H1 (cell line): ENCODE measurements at regions not wholly inside any gene's neighbourhood (a gene's known extent, or its start where the extent isn't known, plus 50 kb on each side); places are given as distances from the start of the nearest gene placed in this dataset.

Experiments used
- CTCF ChIA-PET: fragments of 300-600 bp; sonication (Branson Sonifier 250); formaldehyde crosslinking; loops from one replicate; lab custom pipeline; 2021; ENCODE audit not compliant: partially characterized antibody; lab: Charles Lee
- POLR2A ChIA-PET: fragments of 300-600 bp; sonication (Branson Sonifier 250); formaldehyde crosslinking; loops from one replicate; lab custom pipeline; 2021; ENCODE audit warnings: inconsistent platforms; ENCODE audit not compliant: partially characterized antibody; lab: Charles Lee
- DNase-seq, 2 experiments: peaks; one replicate each; pipeline versions ENCODE4 v3.0.0 to v3.0.0-alpha.2; 2010 to 2022; ENCODE audit warnings: low spot score in 2 of 2, low read depth in 1 of 2, mixed read lengths in 1 of 2
- FAIRE-seq: peaks from 2 replicates; lab custom pipeline; 2011; peaks lifted over from hg19 to GRCh38; lab: Jason Lieb, UNC
- H2AFZ ChIP-seq: 2 replicates; pipeline ENCODE4 v1.8.1; 2012; ENCODE audit warnings: low read length, inconsistent platforms
- H2AK5ac ChIP-seq: 2 replicates; pipeline ENCODE4 v1.6.1; 2013; ENCODE audit warnings: low read depth, low read length
- H2BK120ac ChIP-seq: replicated peaks from 2 replicates; pipeline ENCODE3; 2013; ENCODE audit warnings: low read depth, low read length, inconsistent platforms
- H2BK12ac ChIP-seq: 2 replicates; pipeline ENCODE4 v1.6.1; 2013; ENCODE audit warnings: low read depth, low read length
- H2BK15ac ChIP-seq: 2 replicates; pipeline ENCODE4 v1.6.1; 2013; ENCODE audit warnings: low read length
- H2BK20ac ChIP-seq: 2 replicates; pipeline ENCODE4 v1.6.1; 2013; ENCODE audit warnings: low read length
- H2BK5ac ChIP-seq: 2 replicates; pipeline ENCODE4 v1.6.1; 2013; ENCODE audit warnings: low read depth, low read length
- H3K14ac ChIP-seq: 2 replicates; pipeline ENCODE4 v1.6.1; 2013; ENCODE audit warnings: inconsistent platforms; ENCODE audit not compliant: insufficient read length
- H3K18ac ChIP-seq: 2 replicates; pipeline ENCODE4 v1.6.1; 2013; ENCODE audit warnings: low read length; ENCODE audit errors: extremely low read depth
- H3K23ac ChIP-seq: 2 replicates; pipeline ENCODE4 v1.6.1; 2013; ENCODE audit warnings: inconsistent platforms; ENCODE audit not compliant: insufficient read length
- H3K23me2 ChIP-seq: 2 replicates; pipeline ENCODE4 v1.6.1; 2013; ENCODE audit warnings: low read depth, low read length
- H3K27ac ChIP-seq: 2 replicates; pipeline ENCODE4 v1.6.1; 2011; ENCODE audit warnings: low read depth, low read length, inconsistent platforms
- H3K27me3 ChIP-seq, 4 experiments: replicated peaks in 1 of 4; 1 replicate in 1 of 4; 2 replicates in 3 of 4; pipeline versions ENCODE4 v1.6.1 to v1.8.1; 2011 to 2013; ENCODE audit warnings: low read length in 3 of 4, mild to moderate bottlenecking in 3 of 4, inconsistent platforms in 2 of 4, mixed read lengths in 2 of 4, moderate library complexity in 1 of 4; ENCODE audit not compliant: control insufficient read depth in 3 of 4, insufficient read depth in 3 of 4; ENCODE audit errors: extremely low read depth in 1 of 4
- H3K36me3 ChIP-seq, 4 experiments: 2 replicates each; pipeline versions ENCODE4 v1.6.1 to v1.8.1; 2011 to 2013; ENCODE audit warnings: mild to moderate bottlenecking in 4 of 4, low read length in 3 of 4, moderate library complexity in 2 of 4, control low read depth in 1 of 4, inconsistent platforms in 1 of 4; ENCODE audit not compliant: insufficient read depth in 4 of 4, control insufficient read depth in 2 of 4
- H3K4ac ChIP-seq: replicated peaks from 2 replicates; pipeline ENCODE3; 2013; ENCODE audit warnings: low read length, low read depth, mixed read lengths, inconsistent platforms; ENCODE audit not compliant: insufficient read length
- H3K4me1 ChIP-seq, 4 experiments: replicated peaks in 1 of 4; 1 replicate in 1 of 4; 2 replicates in 3 of 4; pipeline versions ENCODE4 v1.6.1 to v1.8.1; 2011 to 2013; ENCODE audit warnings: low read length in 3 of 4, inconsistent platforms in 2 of 4, mixed read lengths in 1 of 4; ENCODE audit not compliant: insufficient read depth in 4 of 4, control insufficient read depth in 3 of 4
- H3K4me2 ChIP-seq, 2 experiments: 2 replicates each; pipeline versions ENCODE4 v1.6.1 to v1.8.1; 2011 to 2013; ENCODE audit warnings: low read depth in 2 of 2, low read length in 2 of 2, control low read depth in 1 of 2, inconsistent platforms in 1 of 2, mild to moderate bottlenecking in 1 of 2; ENCODE audit not compliant: insufficient read depth in 1 of 2
- H3K4me3 ChIP-seq, 4 experiments: fragments of 200-600, 300-600 bp in 1 of 4; sonication (generic), shearing (Covaris generic), sonication (Bioruptor Twin) in 1 of 4; 2 replicates each; pipeline versions ENCODE4 v1.5.1 to v1.8.1; 2011 to 2016; ENCODE audit warnings: low read length in 4 of 4, low read depth in 3 of 4, control low read depth in 2 of 4, inconsistent platforms in 2 of 4, mild to moderate bottlenecking in 2 of 4, mixed read lengths in 1 of 4, moderate library complexity in 1 of 4; ENCODE audit not compliant: insufficient read depth in 2 of 4; ENCODE audit errors: extremely low read depth in 1 of 4
- H3K56ac ChIP-seq: replicated peaks from 2 replicates; pipeline ENCODE3; 2013; ENCODE audit warnings: low read depth, mild to moderate bottlenecking, mixed read lengths, low read length, inconsistent platforms; ENCODE audit not compliant: insufficient read length
- H3K79me1 ChIP-seq: 2 replicates; pipeline ENCODE4 v1.6.1; 2013; ENCODE audit warnings: low read depth, low read length, control low read depth
- H3K79me2 ChIP-seq, 2 experiments: 2 replicates each; pipeline versions ENCODE4 v1.6.1 to v1.8.1; 2012 to 2013; ENCODE audit warnings: low read length in 2 of 2, mild to moderate bottlenecking in 2 of 2, inconsistent platforms in 1 of 2; ENCODE audit not compliant: insufficient read depth in 2 of 2, control insufficient read depth in 1 of 2
- H3K9ac ChIP-seq, 4 experiments: replicated peaks in 1 of 4; 1 replicate in 1 of 4; 2 replicates in 3 of 4; pipeline versions ENCODE4 v1.6.1 to v1.8.1; 2011 to 2013; ENCODE audit warnings: low read depth in 3 of 4, low read length in 3 of 4, control low read depth in 2 of 4, mild to moderate bottlenecking in 2 of 4, moderate library complexity in 2 of 4, inconsistent platforms in 1 of 4; ENCODE audit errors: extremely low read depth in 1 of 4
- H3K9me3 ChIP-seq, 2 experiments: 2 replicates each; pipeline versions ENCODE4 v1.6.1 to v1.8.1; 2012 to 2013; ENCODE audit warnings: mild to moderate bottlenecking in 2 of 2, moderate library complexity in 2 of 2, control low read depth in 1 of 2, inconsistent platforms in 1 of 2, low read depth in 1 of 2, low read length in 1 of 2, mixed read lengths in 1 of 2; ENCODE audit not compliant: insufficient read depth in 2 of 2
- H4K20me1 ChIP-seq, 2 experiments: replicated peaks in 1 of 2; 2 replicates each; pipeline versions ENCODE3 to v1.8.1; 2011 to 2013; ENCODE audit warnings: inconsistent platforms in 2 of 2, low read length in 2 of 2, mild to moderate bottlenecking in 1 of 2; ENCODE audit not compliant: insufficient read depth in 2 of 2, control insufficient read depth in 1 of 2
- H4K5ac ChIP-seq: 2 replicates; pipeline ENCODE4 v1.6.1; 2013; ENCODE audit warnings: low read length, low read depth, mixed read lengths, inconsistent platforms; ENCODE audit not compliant: insufficient read length
- H4K8ac ChIP-seq: 2 replicates; pipeline ENCODE4 v1.8.0; 2013; ENCODE audit warnings: mild to moderate bottlenecking, moderate library complexity, low read length, inconsistent platforms; ENCODE audit not compliant: insufficient read depth; ENCODE audit errors: extremely low read depth
- H4K91ac ChIP-seq: replicated peaks from 2 replicates; pipeline ENCODE3; 2013; ENCODE audit warnings: low read length, mixed read lengths, inconsistent platforms; ENCODE audit not compliant: insufficient read length
- CREB1 ChIP-seq: IDR thresholded peaks from 2 replicates; pipeline ENCODE4 v1.6.1; 2012; ENCODE audit warnings: inconsistent platforms
- E2F6 ChIP-seq: IDR thresholded peaks from 2 replicates; pipeline ENCODE4 v1.6.1; 2012; ENCODE audit warnings: inconsistent platforms
- EZH2 ChIP-seq: fragments of 200-600 bp; sonication (generic); IDR thresholded peaks from 2 replicates; pipeline ENCODE4 v1.7.1; 2012; ENCODE audit warnings: low read depth, mild to moderate bottlenecking, moderate library complexity, low read length, inconsistent platforms; ENCODE audit not compliant: severe bottlenecking
- GTF2F1 ChIP-seq: IDR thresholded peaks from 2 replicates; pipeline ENCODE4 v1.6.1; 2012; ENCODE audit warnings: low read depth, low read length, improper control_type of control experiment, borderline replicate concordance
- KDM1A ChIP-seq: fragments of 200-600, 300-600 bp; sonication (generic); IDR thresholded peaks from 2 replicates; pipeline ENCODE4 v1.7.1; 2016; ENCODE audit warnings: mild to moderate bottlenecking, low read length, borderline replicate concordance
- POU5F1 ChIP-seq: IDR thresholded peaks from 2 replicates; pipeline ENCODE4 v1.6.1; 2011; ENCODE audit warnings: low read depth, mild to moderate bottlenecking, low read length, moderate library complexity
- RAD21 ChIP-seq, 2 experiments: IDR thresholded peaks in 1 of 2; conservative IDR thresholded peaks in 1 of 2; 2 replicates each; pipeline ENCODE4 v1.6.1; 2011; ENCODE audit warnings: low read depth in 2 of 2, low read length in 2 of 2, improper control_type of control experiment in 1 of 2, inconsistent platforms in 1 of 2, mild to moderate bottlenecking in 1 of 2, moderate library complexity in 1 of 2
- SIRT6 ChIP-seq: IDR thresholded peaks from one replicate; pipeline ENCODE4 v1.7.1; 2012; ENCODE audit warnings: low read length, inconsistent platforms
- SIX5 ChIP-seq: IDR thresholded peaks from 2 replicates; pipeline ENCODE4 v1.6.1; 2011; ENCODE audit warnings: mild to moderate bottlenecking, low read depth, low read length
- TAF1 ChIP-seq: IDR thresholded peaks from 2 replicates; pipeline ENCODE4 v1.6.1; 2011; ENCODE audit warnings: mild to moderate bottlenecking, low read depth, low read length
- WGBS, 2 experiments: shearing (Covaris generic) in 1 of 2; methylation state at CpG; one replicate each; pipeline versions ENCODE4 v1.1.6 to v1.1.7; 2013 to 2015; ENCODE audit warnings: low lambda C conversion rate in 2 of 2, mixed read lengths in 2 of 2, inconsistent platforms in 1 of 2, low coverage in 1 of 2, missing lambda C conversion rate in 1 of 2; ENCODE audit not compliant: insufficient replicate concordance in 2 of 2, insufficient coverage in 1 of 2, insufficient read length in 1 of 2; ENCODE audit errors: extremely low coverage in 1 of 2, missing lambda C conversion rate in 1 of 2; 5-methylcytosine and 5-hydroxymethylcytosine counted together

- ChIA-PET CTCF (no interaction called here), POLR2A (no interaction called here)
- Histone ChIP-seq H3K18ac (no peak overlapping the region), H4K5ac (no peak overlapping the region), H3K36me3 (no peaks in the 10 kb centered on the region), H2BK20ac (no peak overlapping the region), H3K4me1 (no peaks in the 10 kb centered on the region), H4K8ac (no peak overlapping the region), H2AK5ac (no peak overlapping the region), H3K9me3 (0 out of 4 replicates have a peak, but pooled peaks cover 0 to 3% of the 10 kb centered on the region in 2 experiments), H3K4me2 (no peak overlapping the region), H2BK5ac (no peak overlapping the region), H4K20me1 (no peaks in the 10 kb centered on the region), H2BK12ac (no peak overlapping the region), H3K23ac (no peak overlapping the region), H3K27ac (no peak overlapping the region), H3K27me3 (peaks cover 0 to 1% (median 0%) of the 10 kb centered on the region in 4 experiments; a peak in 1 of 7 replicates), H3K79me1 (no peaks in the 10 kb centered on the region), H2AFZ (no peak overlapping the region), H3K4ac (no peak overlapping the region), H2BK120ac (no peak overlapping the region), H3K79me2 (no peaks in the 10 kb centered on the region), H3K9ac (no peak overlapping the region), H2BK15ac (no peak overlapping the region), H3K4me3 (no peak overlapping the region), H3K56ac (no peak overlapping the region), H4K91ac (no peak overlapping the region), H3K23me2 (no peaks in the 10 kb centered on the region; the same call in 1 of the 2 replicates), H3K14ac (no peak overlapping the region)
- DNase-seq = no peak
- WGBS, 2 experiments = 91% methylated on average over 3 of the region's 3 CpGs; no CpG with 5 or more reads in 1 of the 2 experiments
- FAIRE-seq = no peak
- TF ChIP-seq TAF1 = no peak
- TF ChIP-seq POU5F1 = no peak
- TF ChIP-seq EZH2 = no peak
- no peak for TF ChIP-seq RAD21 (IDR thresholded peaks at IDR 0.05 in 1 of 2, conservative IDR thresholded peaks at IDR 0.05 in 1 of 2; ENCODE audit: low read depth in 2 of 2, low read length in 2 of 2)
- no peak for TF ChIP-seq GTF2F1
- no peak for TF ChIP-seq SIRT6
- no peak for TF ChIP-seq SIX5
- TF ChIP-seq E2F6 = no peak
- no peak for TF ChIP-seq KDM1A
- no peak for TF ChIP-seq CREB1
Observed at GRCh38 chr2:221077251-221077650, 494.9 kb downstream of the EPHA4 start.
